GM12872 (cell line): ENCODE measurements at regions not wholly inside any gene's neighbourhood (a gene's known extent, or its start where the extent isn't known, plus 50 kb on each side); places are given as distances from the start of the nearest gene placed in this dataset.

ENCODE experiments used
- TF ChIP-seq, protein P1 (sequence below): IDR thresholded peaks from 3 replicates; pipeline ENCODE4 v1.5.1; 2011; ENCODE audit warnings: low read depth, mild to moderate bottlenecking, low read length, moderate library complexity; ENCODE audit not compliant: insufficient read depth

DNA sequence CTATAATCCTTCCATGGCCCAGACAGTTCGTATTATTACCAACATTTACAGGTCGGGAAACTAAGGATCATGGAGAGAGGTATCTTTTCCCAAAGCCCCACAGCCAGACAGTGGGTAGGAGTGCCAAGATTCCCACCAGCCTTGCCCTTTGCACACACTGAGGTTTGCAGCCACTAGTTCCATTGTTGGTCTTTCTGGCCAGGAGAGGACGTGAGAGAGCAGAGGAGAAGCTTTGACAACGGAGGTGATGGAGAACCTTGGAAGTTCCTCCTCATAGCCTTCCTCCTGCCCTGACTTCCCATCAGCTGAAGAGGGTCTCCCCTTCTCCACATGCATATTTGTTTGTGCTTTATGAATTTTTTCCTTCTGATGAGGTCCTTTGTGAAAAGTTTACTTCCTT, 50.5 kb upstream of the PLCL2 start:
- TF ChIP-seq, protein P1, sequence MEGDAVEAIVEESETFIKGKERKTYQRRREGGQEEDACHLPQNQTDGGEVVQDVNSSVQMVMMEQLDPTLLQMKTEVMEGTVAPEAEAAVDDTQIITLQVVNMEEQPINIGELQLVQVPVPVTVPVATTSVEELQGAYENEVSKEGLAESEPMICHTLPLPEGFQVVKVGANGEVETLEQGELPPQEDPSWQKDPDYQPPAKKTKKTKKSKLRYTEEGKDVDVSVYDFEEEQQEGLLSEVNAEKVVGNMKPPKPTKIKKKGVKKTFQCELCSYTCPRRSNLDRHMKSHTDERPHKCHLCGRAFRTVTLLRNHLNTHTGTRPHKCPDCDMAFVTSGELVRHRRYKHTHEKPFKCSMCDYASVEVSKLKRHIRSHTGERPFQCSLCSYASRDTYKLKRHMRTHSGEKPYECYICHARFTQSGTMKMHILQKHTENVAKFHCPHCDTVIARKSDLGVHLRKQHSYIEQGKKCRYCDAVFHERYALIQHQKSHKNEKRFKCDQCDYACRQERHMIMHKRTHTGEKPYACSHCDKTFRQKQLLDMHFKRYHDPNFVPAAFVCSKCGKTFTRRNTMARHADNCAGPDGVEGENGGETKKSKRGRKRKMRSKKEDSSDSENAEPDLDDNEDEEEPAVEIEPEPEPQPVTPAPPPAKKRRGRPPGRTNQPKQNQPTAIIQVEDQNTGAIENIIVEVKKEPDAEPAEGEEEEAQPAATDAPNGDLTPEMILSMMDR, result peak; percentile 54; the same call in 2 of the 3 replicates

DNA sequence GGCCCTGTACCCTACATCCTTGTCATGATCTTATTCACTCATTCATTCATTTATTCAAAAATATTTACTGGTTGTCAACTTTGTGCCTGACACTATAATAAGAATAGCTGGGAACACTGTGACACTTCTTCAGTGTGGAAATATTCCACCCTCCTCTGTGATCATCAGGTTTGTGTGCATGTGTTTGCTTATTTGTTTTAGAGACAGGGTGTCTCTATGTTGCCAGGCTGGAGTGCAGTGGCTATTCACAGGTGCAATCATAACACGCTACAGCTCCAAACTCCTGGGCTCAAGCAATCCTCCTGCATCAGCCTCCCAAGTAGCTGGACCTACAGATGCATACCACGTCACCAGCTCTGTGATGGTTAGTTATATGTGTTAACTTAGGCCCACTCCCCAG, 50.0 kb upstream of the PLCL2 start:
- TF ChIP-seq, protein P1, result no peak
